ENCODE measurements at regions not wholly inside any gene's neighbourhood (a gene's known extent, or its start where the extent isn't known, plus 50 kb on each side); places are given as distances from the start of the nearest gene placed in this dataset.
"Not testable (repeated sequence)": the region's sequence is repeated elsewhere in the genome, so short reads cannot be mapped to it uniquely, and the experiment has no call there.

DNA sequence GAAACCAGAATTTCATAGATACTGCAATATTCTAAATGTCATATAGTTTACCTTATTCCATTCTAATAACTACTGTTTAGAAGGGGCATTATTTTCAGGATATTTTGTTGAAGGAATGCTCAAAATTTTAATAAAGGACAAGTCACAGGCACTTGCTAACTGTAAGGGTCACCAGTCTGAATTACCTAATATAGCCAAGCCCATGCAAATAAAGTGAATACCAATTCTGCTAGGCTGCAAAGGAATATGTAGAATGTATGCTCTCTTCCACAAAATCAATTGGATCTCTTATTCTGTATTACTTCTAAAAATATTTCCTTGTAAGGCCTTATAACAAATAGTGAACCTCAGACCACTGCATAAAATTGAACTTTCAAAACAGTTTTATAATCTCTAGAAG is 52.3 kb upstream of the FAT4 start:
- DNase-seq (ENCODE audit: low spot score) = no peak

- no peak for DNase-seq (ENCODE audit: low spot score)
These were observed 52.7 kb upstream of the FAT4 start for GRCh38 chr4:125262079-125262478.

- DNase-seq (ENCODE audit: low spot score) = no peak
These were observed 60.6 kb upstream of the FAT4 start for GRCh38 chr4:125254106-125254505.

GRCh38 chr4:125244848-125245450 is 69.8 kb upstream of the FAT4 start:
- no peak for DNase-seq (ENCODE audit: low spot score)

GRCh38 chr4:125243789-125244397 is 70.9 kb upstream of the FAT4 start:
- DNase-seq (ENCODE audit: low spot score) = no peak

- no peak for DNase-seq (ENCODE audit: low spot score)
These were observed 78.8 kb upstream of the FAT4 start for GRCh38 chr4:125235971-125236370.

- no peak for DNase-seq (ENCODE audit: low spot score)
These were observed 83.1 kb upstream of the FAT4 start for GRCh38 chr4:125231661-125232060.

DNA sequence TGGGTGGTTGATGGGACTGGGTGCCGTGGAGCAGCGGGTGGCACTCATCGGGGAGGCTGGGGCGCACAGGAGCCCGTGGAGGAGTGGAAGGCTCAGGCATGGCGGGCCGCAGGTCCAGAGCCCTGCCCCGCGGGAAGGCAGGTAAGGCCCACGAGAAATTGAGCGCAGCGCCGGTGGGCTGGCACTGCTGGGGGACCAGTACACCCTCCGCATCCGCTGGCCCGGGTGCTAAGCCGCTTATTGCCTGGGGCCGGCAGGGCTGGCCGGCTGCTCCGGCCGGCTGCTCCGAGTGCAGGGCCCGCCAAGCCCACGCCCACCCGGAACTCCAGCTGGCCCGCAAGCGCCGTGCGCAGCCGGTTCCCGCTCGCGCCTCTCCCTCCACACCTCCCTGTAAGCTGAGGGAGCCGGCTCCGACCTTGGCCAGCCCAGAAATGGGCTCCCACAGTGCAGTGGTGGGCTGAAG is 85.1 kb upstream of the FAT4 start:
- no peak for DNase-seq (ENCODE audit: low spot score)

DNA sequence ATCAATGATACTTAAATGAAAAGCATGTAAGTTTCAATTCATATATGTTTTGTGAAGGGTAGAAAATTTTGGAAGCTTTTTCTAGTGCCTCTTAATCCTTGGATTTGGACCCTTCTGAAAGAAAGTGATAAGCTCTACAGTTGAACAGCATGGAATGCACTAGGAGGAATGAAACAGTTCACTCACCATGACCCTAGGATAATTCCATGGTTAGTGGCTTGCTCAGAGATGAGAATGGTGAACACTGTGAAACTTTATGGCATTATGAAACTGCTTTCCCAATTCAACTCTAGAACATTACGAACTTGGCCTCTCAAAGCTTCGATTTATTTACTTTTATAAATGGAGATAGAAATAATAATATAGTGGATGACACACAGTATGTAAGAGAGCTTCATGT is 88.9 kb upstream of the FAT4 start:
- no peak for DNase-seq (ENCODE audit: low spot score)

GRCh38 chr4:125200556-125200955 is 114.2 kb upstream of the FAT4 start:
- DNase-seq (ENCODE audit: low spot score) = no peak

GRCh38 chr4:125198916-125199315 is 115.8 kb upstream of the FAT4 start:
- no peak for DNase-seq (ENCODE audit: low spot score)

DNA sequence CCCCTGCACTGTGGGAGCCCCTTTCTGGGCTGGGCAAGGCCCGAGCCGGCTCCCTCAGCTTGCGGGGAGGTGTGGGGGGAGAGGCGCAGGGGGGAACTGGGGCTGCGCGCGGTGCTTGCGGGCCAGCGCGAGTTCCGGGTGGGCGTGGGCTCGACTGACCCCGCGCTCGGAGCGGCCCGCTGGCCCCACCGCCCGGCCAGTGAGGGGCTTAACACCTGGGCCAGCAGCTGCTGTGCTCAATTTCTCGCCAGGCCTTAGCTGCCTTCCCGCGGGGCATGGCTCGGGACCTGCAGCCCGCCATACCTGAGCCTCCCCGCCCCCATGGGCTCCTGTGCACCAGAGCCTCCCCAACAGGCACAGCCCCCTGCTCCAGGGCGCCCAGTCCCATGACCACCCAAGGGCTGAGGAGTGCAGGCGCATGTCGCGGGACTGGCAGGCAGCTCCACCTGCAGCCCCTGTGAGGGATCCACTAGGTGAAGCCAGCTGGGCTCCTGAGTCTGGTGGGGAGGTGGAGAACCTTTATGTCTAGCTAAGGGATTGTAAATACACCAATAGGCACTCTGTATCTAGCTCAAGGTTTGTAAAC is 122.8 kb upstream of the FAT4 start:
- not testable (repeated sequence) for DNase-seq (ENCODE audit: low spot score)

- DNase-seq (ENCODE audit: low spot score) = no peak
These were observed 123.5 kb upstream of the FAT4 start for GRCh38 chr4:125191232-125191631.

GRCh38 chr4:125187226-125188176 is 127.3 kb upstream of the FAT4 start:
- no peak for DNase-seq (ENCODE audit: low spot score)

GRCh38 chr4:125184116-125184515 is 130.6 kb upstream of the FAT4 start:
- DNase-seq (ENCODE audit: low spot score) = no peak

DNA sequence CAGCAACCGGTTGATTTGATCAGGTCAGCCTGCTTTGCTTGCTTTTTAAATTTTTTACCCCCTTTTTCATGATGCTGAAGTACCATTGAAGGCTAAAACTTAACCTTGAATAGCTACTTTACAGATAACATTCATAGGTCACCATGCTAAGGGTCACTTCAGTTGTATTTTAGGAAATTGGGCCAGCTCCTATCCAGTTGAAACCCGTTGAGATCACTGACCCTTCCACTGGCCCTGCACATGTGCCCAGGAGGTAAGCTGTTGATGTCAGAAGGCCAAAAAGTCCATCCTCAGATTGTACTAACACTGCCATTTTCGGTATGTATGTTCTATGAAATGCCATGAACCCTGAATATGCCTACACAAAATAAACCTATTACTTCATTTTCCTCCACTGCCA is 133.0 kb upstream of the FAT4 start:
- DNase-seq (ENCODE audit: low spot score) = no peak

DNA sequence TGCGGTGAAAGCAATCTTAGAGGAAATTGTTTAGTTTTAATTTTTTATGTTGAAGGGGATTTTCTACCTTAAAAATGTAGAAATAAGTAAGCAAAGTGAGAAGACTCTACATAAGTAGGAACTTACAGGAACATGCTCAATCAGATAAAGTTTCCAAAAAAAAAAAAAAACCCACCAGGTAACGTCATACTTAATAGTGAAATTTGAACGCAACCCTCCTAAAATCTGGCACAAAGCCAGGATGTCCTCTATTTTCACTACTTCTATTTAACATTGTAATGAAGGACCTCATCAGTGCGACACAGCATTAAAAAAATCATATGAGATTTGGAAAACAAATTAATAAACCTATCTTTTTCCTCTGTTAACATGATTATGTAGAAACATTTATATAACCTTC is 135.0 kb upstream of the FAT4 start:
- DNase-seq (ENCODE audit: low spot score) = no peak

DNA sequence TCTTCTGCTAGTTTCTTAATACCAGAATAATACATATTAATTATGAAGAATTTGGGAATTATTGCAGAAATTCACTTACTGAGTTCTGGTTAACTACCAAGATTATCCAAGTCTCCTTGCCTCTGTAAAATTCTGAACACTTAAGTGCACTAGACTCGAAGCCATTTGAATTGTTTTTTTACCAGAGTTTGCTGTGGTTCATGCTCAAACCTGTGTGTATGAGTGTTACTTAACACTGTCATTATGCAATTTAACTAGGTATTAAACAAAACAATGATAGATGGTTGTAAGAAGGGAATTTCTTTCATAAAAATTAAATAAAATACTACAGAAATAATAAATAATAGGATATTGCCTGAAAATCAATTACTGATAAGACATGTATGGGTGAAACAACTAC is 145.6 kb upstream of the FAT4 start:
- DNase-seq (ENCODE audit: low spot score) = no peak

DNA sequence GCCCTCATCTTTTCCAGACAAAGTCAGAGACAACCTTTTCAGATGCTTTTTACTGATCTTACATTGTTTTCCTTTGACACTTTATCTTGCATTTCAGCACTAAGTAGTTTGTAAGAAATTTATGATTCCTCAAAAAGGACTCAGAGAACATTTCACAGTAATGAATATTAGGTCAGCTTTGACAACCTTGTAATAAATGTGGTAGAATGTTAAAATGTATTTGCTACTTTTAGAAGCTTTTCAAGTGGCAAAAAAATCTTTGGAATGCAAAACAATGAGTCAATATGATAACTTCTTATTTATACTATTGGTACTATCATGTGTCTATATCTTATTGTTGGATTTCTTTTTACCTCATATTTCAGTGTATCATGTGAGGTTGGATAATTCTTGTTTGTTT is 146.2 kb upstream of the FAT4 start:
- no peak for DNase-seq (ENCODE audit: low spot score)

DNA sequence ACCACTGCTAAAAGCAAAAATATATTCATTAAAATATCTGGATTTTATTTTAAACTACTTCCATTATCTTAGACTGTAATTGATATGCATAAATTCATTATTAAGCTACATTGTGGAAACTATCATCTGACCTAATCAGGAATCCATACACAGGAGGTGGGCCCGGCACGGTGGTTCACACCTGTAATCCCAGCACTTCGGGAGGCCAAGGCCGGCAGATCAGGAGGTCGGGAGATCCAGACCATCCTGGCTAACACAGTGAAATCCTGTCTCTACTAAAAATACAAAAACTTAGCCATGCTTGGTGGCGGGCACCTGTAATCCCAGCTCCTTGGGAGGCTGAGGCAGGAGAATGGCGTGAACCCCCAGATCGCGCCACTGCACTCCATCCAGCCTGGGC is 148.7 kb upstream of the FAT4 start:
- DNase-seq (ENCODE audit: low spot score) = not testable (repeated sequence)

- no peak for DNase-seq (ENCODE audit: low spot score)
These were observed 155.8 kb upstream of the FAT4 start for GRCh38 chr4:125159001-125159400.

DNA sequence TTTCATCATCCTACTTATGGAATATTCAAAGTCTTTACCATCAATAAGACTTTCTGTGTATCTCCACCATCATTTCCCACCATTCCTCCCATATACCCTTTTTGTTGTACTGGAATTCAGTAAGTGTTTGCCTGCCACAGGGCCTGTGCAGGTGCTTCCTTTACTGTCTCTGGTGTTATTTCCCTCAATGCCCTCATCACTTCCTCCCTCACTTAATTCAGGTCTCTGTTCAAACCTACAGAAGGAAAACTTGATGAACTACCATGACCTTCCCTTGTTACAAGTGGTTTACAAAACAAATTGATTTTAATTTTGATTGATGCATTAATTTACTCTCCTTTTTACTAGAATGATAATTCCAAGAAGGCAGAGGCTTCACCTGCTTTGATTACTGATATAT is 159.5 kb upstream of the FAT4 start:
- DNase-seq (ENCODE audit: low spot score) = no peak

All from D341Med (cell line).